OCI-LY1 (cell line): ENCODE measurements at regions not wholly inside any gene's neighbourhood (a gene's known extent, or its start where the extent isn't known, plus 50 kb on each side); places are given as distances from the start of the nearest gene placed in this dataset.
"Not testable (repeated sequence)": the region's sequence is repeated elsewhere in the genome, so short reads cannot be mapped to it uniquely, and the experiment has no call there.

Experiments
- CTCF ChIP-seq: fragments of 200-600 bp; sonication (generic), shearing (Covaris generic); IDR thresholded peaks from 2 replicates; pipeline ENCODE4 v1.5.1; 2017; ENCODE audit warnings: mild to moderate bottlenecking, antibody characterized with exemption, low read length, moderate library complexity, mixed read lengths
- EZH2 ChIP-seq: fragments of 200-600 bp; sonication (generic), shearing (Covaris generic); IDR thresholded peaks from 2 replicates; pipeline ENCODE4 v1.8.0; 2017; ENCODE audit warnings: borderline replicate concordance, mixed run types, mild to moderate bottlenecking, antibody characterized with exemption, low read length, moderate library complexity, mixed read lengths

- TF ChIP-seq CTCF = peak; percentile 23; the same call in 1 of the 2 replicates
- TF ChIP-seq EZH2 = not testable (repeated sequence)
These were observed 86.1 kb upstream of the XKR3 start for GRCh38 chr22:16911340-16911739.
